ENCODE measurements at regions not wholly inside any gene's neighbourhood (a gene's known extent, or its start where the extent isn't known, plus 50 kb on each side); places are given as distances from the start of the nearest gene placed in this dataset.

GRCh38 chr1:115577513-115577912 is 64.3 kb upstream of the VANGL1 start:
- no peak for DNase-seq

- DNase-seq: no peak
Observed at GRCh38 chr1:115575661-115576060, 66.1 kb upstream of the VANGL1 start.

- no peak for DNase-seq
Observed at GRCh38 chr1:115572710-115573109, 69.1 kb upstream of the VANGL1 start.

- no peak for DNase-seq
Observed at GRCh38 chr1:115567431-115567830, 74.3 kb upstream of the VANGL1 start.

GRCh38 chr1:115565791-115566190 is 76.0 kb upstream of the VANGL1 start:
- DNase-seq: no peak

GRCh38 chr1:115565353-115565752 is 76.4 kb upstream of the VANGL1 start:
- DNase-seq: no peak

GRCh38 chr1:115564201-115564600 is 77.6 kb upstream of the VANGL1 start:
- DNase-seq: no peak

- peak; percentile 47 for DNase-seq
Observed at GRCh38 chr1:115560027-115560426, 81.7 kb upstream of the VANGL1 start.

GRCh38 chr1:115558275-115558674 is 83.5 kb upstream of the VANGL1 start:
- DNase-seq: no peak

GRCh38 chr1:115557715-115558114 is 84.1 kb upstream of the VANGL1 start:
- peak; percentile 10 for DNase-seq

GRCh38 chr1:115556236-115556635 is 85.5 kb upstream of the VANGL1 start:
- peak; percentile 66 for DNase-seq

- peak; percentile 87 for DNase-seq
Observed at GRCh38 chr1:115555446-115555845, 86.3 kb upstream of the VANGL1 start.

GRCh38 chr1:115547696-115548095 is 94.1 kb upstream of the VANGL1 start:
- DNase-seq: no peak

- DNase-seq: no peak
Observed at GRCh38 chr1:115546846-115547245, 94.9 kb upstream of the VANGL1 start.

- DNase-seq: peak; percentile 97
Observed at GRCh38 chr1:115545791-115546733, 95.7 kb upstream of the VANGL1 start.

GRCh38 chr1:115545096-115545720 is 96.6 kb upstream of the VANGL1 start:
- no peak for DNase-seq

- peak; percentile 45 for DNase-seq
Observed at GRCh38 chr1:115544131-115544530, 97.6 kb upstream of the VANGL1 start.

GRCh38 chr1:115543247-115543646 is 98.5 kb upstream of the VANGL1 start:
- DNase-seq: no peak

- DNase-seq: no peak
Observed at GRCh38 chr1:115539736-115540135, 102.0 kb upstream of the VANGL1 start.

GRCh38 chr1:115539061-115539460 is 102.7 kb upstream of the VANGL1 start:
- DNase-seq: no peak

- no peak for DNase-seq
Observed at GRCh38 chr1:115538579-115538978, 103.2 kb upstream of the VANGL1 start.

- no peak for DNase-seq
Observed at GRCh38 chr1:115537415-115537814, 104.4 kb upstream of the VANGL1 start.

- no peak for DNase-seq
Observed at GRCh38 chr1:115536279-115536816, 105.4 kb upstream of the VANGL1 start.

- DNase-seq: no peak
Observed at GRCh38 chr1:115534106-115534505, 107.7 kb upstream of the VANGL1 start.
